ENCODE measurements at regions not wholly inside any gene's neighbourhood (a gene's known extent, or its start where the extent isn't known, plus 50 kb on each side); places are given as distances from the start of the nearest gene placed in this dataset.

GRCh38 chr15:94889153-94889552, 657.8 kb downstream of the MCTP2 start:
- TF ChIP-seq EZH2 (IDR thresholded peaks at IDR 0.05; ENCODE audit: insufficient read depth, poor library complexity, severe bottlenecking) (no peak), EZH2phosphoT487 (IDR thresholded peaks at IDR 0.05; ENCODE audit: insufficient read depth, low read depth) (no peak)

Data from GM23248 (cell line).